ENCODE measurements at regions not wholly inside any gene's neighbourhood (a gene's known extent, or its start where the extent isn't known, plus 50 kb on each side); places are given as distances from the start of the nearest gene placed in this dataset.
A peak's percentile ranks its signal among the peaks of the same experiment; 100 is the strongest.
"Not testable (repeated sequence)": the region's sequence is repeated elsewhere in the genome, so short reads cannot be mapped to it uniquely, and the experiment has no call there.

DNA sequence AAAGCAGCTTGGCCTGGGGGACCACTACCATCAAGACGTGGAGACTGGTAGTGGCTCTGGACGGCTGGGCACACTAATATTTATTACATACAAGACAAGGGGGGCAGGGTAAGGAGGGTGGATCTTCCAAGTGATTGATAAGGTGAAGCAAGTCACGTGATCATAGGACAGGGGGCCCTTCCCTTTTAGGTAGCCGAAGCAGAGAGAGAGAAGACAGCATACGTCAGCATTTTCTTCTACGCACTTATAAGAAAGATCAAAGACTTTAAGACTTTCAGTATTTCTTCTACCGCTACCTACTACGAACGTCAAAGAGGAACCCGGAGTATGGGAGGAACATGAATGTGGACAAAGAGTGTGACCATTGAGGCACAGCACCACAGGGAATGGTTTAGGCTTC is 307.9 kb downstream of the RPIA start:
- DNase-seq (ENCODE audit: low spot score) = no peak

DNA sequence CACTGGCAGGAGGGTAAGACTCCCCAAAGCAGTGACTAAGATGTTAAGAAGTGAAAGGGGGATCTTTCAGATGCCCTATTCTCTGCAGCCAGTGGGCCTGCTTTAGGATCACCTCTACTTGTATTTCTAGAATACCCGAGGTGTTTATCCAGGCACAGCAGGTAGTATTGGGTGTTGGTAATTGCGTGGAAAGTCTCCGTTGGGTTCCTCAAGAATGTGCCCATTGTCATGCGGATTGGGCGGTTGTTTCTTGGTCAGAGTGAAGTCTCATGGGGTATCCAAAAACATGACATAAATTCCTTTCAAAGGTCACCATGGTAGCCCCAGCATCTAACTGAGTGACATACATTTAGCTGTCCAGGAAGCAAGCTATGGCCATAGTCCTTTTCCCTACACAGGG is 308.8 kb downstream of the RPIA start:
- no peak for DNase-seq (ENCODE audit: low spot score)

DNA sequence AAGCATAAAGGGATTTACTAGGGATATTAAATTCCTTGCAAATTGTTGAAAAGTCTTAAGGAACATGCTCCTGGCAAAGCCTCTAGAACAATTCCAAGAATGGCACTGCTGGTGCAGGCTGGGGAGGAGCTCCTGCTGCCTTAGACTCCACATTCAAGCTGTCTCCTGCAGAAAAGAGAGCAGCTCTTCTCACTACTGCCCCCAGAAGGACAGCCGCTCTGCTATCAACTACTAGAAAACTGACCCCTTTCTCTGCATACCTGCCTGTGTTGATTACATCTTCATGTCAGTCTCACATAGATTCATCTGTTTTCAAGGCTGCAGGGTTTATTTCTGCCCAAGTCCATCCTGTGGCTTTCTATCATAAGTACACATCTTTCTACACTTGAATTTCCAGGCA is 312.8 kb downstream of the RPIA start:
- not testable (repeated sequence) for DNase-seq (ENCODE audit: low spot score)

DNA sequence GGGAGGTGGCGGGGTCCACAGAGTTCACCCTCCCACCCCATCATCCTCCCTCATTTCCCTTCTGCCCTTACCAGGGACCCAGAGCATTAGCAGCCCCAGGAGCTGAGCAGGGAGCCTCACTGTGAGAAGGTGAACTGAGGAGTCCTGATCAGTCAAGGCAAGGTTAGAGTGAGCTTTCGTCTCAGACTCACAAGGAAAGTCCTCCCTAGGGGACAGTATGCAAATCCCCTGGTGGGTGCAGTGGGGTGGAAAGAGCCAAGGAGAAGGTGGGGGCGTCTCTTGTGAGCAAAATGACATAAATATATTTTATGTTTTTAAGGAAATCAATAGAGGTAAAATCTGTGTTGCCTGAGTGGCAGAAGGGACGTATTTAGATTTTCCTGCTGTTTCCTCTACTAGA is 329.1 kb downstream of the RPIA start:
- not testable (repeated sequence) for DNase-seq (ENCODE audit: low spot score)

DNA sequence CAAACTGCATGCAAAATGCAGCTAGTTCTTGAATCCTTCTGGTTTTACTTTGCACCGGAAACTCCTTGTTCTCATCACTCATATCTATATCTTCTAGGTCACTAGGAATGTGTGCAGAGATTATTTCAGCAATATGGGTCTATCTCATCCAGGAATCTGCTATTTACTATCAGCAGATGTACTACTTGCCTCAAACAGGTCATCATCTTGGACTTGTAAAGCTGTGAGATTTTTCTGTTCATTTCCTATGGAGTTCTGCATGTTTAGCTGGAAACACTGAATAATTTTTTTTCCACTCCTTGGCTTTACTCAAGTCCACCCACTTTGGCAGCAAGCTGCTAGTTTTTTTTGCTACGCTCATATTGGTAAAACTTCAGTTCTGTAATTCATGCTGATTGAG is 334.8 kb downstream of the RPIA start:
- DNase-seq (ENCODE audit: low spot score) = not testable (repeated sequence)

DNA sequence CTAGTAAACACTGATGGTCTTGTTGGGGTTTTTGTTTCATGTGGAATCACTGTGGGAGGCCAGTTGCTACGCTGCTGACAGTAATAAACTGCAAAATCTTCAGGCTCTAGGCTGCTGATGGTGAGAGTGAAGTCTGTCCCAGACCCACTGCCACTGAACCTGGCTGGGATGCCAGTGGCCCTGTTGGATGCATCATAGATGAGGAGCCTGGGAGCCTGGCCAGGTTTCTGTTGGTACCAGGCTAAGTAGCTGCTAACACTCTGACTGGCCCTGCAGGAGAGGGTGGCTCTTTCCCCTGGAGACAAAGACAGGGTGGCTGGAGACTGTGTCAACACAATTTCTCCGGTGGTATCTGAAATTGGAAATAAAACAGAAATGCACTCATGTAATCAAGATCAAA is 335.6 kb downstream of the RPIA start:
- DNase-seq (ENCODE audit: low spot score) = not testable (repeated sequence)

DNA sequence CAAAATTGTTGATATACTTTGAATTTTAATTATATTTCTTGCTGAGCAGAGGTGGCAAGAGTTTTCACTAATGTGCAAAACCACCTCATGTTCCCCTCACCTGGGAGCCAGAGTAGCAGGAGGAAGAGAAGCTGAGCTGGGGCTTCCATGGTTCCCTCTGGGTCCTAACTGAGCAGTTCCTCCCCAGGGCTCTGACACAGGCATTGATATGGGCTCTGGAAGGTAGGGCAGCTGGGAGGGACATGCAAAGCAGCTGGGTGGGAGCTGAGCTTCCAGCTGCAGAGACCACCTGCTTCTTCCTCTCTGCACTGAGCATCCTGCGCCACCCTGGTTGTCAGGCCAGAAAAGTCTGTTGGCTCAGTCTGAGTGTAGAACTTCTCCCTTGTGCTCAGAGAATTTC is 336.1 kb downstream of the RPIA start:
- DNase-seq (ENCODE audit: low spot score) = not testable (repeated sequence)

DNA sequence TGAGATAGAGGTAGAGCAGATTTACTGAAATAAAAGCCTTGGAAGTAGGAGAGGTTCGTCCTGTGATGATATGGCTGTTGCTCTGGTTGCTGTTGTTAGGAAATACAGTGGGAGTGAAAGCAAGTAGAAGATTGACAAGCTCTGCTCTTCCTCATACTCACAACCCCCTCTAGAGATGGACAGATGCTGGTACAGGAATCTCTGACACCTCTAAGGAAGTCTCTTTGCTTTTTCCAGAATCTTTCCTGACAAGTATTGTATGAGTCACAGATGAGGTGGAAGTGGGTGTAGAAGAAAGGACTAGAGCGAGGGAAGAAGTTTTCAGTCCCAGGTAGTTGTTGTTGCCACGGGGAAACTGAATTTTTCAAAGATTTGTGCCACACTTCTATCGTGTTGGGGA is 337.8 kb downstream of the RPIA start:
- peak; percentile 6 for DNase-seq (ENCODE audit: low spot score)

DNA sequence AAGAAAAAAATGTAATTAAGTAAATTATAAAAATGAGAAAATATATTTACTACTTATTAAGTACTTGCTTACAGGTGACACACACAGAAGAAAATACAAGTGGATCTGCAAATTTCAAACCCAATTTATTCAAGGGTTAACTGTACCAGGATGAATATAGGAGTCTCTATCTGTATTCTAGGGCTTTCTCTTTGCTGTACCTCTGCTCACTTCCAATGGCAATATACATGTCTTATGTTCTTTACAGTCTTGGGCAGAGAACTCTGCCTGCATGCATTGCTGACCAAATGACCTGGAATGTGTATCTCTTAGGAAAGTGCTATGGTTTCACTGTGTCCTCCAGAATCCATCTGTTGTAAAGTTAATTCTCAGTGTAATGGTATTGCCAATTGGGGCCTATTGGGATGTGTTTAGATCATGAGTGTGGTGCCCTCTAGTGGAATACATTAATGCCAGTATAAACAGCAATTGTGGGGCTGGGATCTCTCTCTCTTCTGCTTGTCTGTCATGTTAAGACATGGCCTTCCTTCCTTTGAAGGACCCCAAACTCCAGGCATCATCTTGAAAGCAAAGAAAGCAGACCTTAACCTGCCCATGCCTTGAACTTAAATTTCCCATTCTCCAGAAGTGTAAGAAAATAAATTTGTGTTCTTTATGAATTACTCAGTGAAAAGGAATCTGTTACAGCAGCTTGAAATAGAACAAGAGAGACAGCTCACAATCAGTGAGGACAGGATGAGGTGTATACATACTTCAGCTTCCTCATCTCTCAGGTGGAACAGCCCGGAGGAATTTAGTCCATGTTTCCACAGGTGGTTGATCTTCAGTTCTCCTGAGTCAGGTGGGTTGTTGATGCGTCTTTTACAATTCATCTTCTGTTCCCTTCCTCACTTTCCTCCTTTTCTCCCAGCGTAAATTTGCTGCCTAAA is 356.9 kb downstream of the RPIA start:
- DNase-seq (ENCODE audit: low spot score) = peak; percentile 69

DNA sequence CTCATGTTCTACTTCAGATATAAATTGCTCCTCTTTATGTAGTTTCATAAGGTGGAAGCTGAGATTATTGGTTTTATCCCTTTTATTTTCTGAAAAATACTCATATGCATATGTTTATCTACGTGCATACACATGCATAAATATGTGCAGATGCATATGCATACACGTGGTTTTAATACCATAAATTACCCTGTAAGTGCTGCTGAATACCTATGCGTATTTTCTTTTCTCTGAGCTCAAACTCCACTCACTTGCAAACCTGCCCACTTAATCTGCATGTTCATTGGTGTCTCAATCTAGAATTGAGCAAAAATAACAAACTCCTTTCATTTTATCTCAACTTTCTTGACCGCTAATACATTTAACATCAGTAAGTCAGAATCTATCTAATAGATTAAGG is 367.1 kb downstream of the RPIA start:
- DNase-seq (ENCODE audit: low spot score) = not testable (repeated sequence)

DNA sequence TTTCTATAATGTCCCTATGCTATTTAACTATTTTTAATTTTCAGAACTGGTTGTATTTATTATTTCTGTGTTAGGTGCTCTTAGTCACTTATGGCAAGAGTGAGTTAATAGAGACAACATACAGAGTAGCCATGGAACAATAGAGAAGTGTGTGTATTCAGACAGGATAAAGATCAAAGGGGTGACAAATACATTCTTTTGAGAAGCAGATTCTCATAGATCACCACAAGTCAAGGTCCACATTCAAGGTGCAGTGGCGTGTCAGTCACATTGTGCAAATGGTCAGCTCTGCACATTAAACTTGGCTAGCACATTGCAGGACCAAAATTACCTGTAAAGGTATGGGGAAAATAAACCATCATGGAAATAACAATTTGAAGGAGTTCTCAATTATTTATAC is 369.7 kb downstream of the RPIA start:
- not testable (repeated sequence) for DNase-seq (ENCODE audit: low spot score)

DNA sequence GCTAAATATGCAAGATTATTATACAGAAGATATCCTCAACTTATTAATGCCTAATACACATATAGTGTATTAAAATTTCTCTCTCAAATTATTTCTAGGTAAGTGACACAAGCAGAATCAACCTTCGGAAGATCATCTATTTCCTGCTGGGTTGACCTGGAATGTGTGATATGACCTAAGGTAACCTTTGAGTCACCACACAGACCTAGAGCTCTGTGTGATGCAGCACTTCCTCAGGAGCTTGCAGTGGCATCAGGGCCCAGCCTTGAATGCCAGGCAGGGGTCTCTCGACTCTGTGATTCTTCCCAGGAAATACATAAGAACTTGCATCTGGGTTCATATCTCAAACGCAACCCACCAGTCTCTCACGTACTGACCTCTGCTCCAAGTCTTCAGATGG is 385.3 kb downstream of the RPIA start:
- DNase-seq (ENCODE audit: low spot score) = peak; percentile 55

DNA sequence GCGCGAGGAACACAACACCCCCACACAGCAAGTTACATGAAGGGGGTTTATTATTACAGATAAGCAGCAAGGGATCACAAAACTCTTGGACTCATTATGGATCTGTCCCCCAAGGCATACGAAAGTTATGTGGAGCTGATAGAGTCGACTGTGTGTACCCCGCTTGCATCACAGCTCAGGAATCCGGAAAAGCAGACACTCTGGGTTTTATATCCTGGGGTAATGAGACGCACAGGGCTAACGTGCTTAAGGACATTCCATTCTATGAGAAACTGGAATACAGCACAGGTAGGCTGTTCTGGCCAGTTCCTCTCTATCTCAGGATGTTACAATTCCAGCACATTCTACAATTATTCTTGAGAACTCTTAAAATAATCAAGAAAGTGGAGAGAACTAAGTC is 401.4 kb downstream of the RPIA start:
- not testable (repeated sequence) for DNase-seq (ENCODE audit: low spot score)

DNA sequence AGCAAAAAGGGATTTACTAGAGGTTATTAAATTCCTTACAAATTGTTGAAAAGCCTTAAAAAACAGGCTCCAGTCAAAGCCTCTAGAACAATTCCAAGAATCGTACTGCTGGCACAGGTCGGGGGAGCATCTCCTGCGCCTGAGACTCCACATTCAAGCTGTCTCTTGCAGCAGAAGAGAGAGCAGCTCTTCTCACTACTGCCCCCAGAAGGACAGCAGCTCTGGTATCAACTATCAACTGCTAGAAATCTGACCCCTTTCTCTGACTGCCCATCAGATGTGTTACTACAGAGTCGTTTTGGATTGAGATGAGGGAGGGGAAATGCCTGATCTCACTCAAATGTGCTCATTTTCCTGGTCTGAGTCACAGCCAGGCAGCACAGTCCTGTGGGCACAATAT is 403.6 kb downstream of the RPIA start:
- DNase-seq (ENCODE audit: low spot score) = not testable (repeated sequence)

DNA sequence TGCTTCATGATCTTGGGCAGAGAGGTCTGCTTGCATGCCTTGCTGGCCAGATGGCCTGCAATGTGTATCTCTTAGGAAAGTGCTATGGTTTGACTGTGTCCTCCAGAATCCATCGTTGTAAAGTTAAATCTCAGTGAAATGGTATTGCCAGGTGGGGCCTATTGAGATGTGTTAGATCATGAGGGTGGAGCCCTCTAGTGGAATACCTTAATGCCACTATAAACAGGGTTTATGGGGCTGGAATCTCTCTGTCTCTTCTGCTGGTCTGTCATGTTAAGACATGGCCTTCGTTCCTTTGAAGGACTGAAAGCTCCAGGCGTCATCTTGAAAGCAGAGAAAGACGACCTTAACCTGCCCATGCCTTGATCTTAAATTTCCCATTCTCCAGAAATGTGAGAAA is 411.1 kb downstream of the RPIA start:
- not testable (repeated sequence) for DNase-seq (ENCODE audit: low spot score)

DNA sequence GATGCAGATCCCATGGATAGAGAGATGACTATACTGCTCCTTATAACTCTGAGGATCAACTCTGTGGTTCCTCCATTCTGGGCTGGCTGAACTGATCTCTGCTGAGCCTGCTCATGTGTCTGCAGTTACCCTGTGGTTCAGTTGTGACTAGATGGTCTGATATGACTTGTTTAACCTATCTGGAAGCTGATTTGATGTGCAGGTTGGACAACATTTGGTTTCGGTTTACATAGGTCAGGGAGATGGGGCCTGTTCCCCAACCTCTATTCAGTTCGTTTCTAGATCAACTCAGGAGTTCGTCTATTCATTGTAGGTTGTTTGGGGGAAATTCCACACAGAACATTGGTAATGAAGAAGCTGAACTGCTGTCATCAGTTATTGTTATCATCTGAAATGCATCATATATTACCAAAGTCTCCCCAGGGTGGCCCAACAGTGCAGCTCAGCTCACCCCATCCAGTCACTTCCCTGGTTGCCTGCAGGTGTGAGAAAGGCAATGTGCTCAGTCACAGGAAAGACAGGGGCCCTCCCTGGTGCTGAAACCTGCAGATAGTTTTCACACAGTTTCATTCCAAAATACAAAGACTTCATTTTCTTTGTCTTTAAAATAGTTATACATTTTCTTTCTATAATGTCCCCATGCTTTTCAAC is 415.0 kb downstream of the RPIA start:
- DNase-seq (ENCODE audit: low spot score) = not testable (repeated sequence)

DNA sequence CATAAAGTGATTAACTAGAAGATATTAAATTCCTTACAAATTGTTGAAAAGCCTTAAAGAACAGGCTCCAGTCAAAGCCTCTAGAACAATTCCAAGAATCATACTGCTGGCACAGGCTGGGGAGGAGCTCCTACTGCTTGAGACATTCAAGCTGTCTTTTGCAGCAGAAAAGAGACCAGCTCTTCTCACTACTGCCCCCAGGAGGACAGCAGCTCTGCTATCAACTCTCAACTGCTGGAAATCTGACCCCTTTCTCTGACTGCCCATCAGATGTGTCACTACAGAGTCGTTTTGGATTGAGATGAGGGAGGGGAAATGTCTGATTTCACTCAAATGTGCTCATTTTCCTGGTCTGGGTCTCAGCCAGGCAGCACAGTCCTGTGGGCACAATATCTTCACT is 421.0 kb downstream of the RPIA start:
- peak; percentile 13 for DNase-seq (ENCODE audit: low spot score)

DNA sequence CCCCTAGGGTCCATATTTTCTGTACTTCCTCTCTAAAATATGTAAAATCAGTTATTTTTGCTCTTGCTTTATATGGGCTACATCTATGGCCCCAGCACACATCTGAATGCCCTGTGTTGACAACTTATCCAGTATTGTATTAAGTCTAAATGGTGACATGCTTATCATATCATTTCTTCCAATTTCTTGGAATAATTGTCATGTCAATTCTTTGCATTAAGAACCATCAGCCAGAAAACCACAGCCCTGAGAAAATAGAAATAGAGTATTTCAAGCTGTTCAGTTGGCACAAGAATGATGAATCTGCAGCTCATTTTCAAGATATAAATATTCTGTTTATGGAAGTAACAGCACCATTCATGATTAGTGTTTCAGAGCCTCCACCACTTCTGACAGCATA is 421.8 kb downstream of the RPIA start:
- not testable (repeated sequence) for DNase-seq (ENCODE audit: low spot score)

DNA sequence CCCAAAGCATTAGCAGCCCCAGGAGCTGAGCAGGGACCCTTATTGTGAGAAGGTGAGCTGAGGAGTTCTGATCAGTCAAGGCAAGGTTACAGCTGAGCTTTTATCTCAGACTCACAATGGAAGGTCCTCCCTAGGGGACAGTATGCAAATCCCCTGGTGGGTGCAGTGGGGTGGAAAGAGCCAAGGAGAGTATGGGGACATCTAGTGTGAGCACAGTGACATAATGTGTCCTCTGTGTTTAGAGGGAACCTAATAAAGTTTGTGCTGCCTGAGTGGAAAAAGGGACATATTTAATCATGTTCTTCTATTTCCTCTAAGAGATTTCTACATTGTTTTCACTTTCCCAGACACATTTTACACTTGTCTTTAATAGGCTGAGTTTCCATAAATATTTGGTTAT is 438.0 kb downstream of the RPIA start:
- DNase-seq (ENCODE audit: low spot score) = not testable (repeated sequence)

DNA sequence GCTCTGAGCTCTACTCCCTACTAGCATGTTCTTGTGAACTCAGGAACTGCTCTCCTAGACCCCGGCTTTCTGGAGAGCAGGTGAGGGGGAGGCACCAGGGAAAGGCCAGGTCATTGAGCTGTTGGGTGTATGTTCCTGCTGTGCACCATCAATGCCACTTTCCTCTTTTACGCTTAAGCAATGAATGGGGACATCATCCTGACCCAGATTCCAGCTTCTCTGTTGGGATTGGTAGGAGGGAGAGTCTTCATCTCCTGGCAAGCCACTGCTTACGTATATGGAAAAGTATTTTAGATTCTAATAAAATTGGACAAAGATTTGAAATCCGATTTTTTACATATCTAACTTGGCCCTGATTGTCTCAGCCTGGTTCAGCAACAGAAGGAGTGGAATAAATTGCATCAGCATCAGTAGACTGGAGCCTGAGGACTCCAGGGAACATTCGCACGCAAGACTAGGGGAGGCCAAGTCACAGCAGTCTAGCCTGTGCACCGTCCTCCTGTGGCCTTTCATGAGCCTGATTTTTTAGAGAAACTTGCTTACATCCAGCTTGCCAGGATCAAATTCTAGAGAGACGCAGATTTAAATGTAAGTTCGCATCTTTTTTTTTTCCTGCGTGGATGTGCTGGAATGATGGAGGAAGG is 439.3 kb downstream of the RPIA start:
- not testable (repeated sequence) for DNase-seq (ENCODE audit: low spot score)

DNA sequence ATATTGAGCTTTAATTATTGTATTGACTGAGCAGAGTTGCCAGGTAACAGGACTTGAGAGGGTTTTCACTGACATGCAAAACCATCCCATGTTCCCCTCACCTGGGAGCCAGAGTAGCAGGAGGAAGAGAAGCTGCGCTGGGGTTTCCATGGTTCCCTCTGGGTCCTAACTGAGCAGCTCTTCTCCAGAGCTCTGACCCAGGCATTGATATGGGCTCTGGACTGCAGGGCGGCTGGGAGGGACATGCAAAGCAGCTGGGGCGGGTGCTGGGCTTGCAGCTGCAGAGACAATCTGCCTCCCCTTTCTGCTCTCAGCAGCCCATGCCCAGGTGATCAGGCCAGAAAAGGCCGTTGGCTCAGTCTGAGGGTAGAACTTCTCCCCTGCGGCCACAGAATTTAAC is 451.5 kb downstream of the RPIA start:
- not testable (repeated sequence) for DNase-seq (ENCODE audit: low spot score)

DNA sequence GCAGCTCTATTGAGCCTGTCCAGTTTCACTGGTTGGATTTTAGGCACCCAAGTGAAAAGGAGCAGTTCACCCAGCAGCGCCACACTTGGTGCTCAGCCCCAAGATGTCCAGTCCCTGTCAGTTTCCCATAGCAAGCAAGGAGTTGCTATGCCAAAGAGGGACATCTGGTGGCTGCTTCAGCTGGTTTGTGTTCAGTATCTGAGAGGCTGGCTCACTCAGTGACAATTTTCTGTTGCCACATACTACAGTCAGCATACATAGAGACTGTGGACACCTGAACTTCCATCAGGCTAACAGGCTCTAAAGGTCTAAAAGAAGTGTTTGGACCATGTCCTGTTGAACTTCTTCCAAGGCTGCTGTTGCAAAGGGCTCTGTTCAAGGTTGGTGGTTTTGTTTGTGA is 453.9 kb downstream of the RPIA start:
- DNase-seq (ENCODE audit: low spot score) = not testable (repeated sequence)

DNA sequence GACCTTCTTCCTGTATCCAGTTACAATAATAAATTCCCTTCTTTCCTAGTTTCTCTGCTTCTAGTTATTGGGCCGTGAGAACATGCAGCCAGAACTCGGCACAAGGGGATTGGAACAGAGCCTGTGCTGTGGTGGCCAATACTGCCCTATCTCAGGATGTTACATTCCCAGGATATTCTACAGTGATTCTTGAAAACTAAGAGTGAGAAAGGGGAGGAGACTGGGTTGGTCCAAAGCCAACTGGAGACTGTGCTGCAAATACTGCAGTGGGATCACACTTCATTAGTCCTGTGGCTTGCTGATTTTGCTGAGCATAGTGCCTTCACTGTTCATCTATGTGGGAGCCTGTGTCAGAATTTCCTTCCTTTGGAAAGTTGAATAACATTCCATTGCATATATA is 456.8 kb downstream of the RPIA start:
- DNase-seq (ENCODE audit: low spot score) = not testable (repeated sequence)

All from kidney tubule cell (primary cell).